ENCODE measurements at regions not wholly inside any gene's neighbourhood (a gene's known extent, or its start where the extent isn't known, plus 50 kb on each side); places are given as distances from the start of the nearest gene placed in this dataset.

DNA sequence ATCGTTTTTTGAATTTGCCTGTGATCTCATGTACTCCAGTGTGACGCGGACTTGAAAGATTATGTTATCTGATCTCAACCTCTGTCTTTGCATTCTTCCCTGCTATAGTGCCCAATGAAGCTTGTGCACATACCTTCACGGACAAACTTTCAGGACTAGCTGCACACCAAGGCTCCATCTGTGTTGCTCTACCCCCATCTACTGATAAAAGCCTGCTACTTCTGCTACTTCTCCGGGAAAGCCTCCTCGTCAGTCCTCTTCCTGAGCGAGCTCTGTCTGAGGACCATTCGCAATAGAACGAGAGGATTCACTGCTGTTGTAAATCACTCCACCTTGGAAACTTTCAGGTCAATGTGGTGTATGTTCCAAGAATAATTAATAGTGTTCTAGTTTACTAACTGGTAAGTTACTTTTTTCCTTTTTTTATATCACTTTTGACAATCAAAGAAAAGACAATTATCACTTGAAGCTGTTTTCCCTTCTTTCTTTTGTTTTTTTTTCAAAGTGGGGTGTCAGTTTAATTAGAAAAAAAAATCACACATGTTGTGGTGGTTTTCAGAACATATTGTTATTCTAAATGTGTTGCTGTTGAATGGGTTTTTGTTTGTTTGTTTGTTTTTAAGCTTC lies 217.6 kb downstream of the ARRDC4 start:
- peaks cover 37% of the 10 kb centered on the region for H3K27me3 ChIP-seq
- H3K36me3 ChIP-seq, result no peaks in the 10 kb centered on the region
- H3K9me3 ChIP-seq, result no peaks in the 10 kb centered on the region
- DNase-seq, result peak; percentile 41
- no peaks in the 10 kb centered on the region for H3K4me1 ChIP-seq
- TF ChIP-seq, protein P1, sequence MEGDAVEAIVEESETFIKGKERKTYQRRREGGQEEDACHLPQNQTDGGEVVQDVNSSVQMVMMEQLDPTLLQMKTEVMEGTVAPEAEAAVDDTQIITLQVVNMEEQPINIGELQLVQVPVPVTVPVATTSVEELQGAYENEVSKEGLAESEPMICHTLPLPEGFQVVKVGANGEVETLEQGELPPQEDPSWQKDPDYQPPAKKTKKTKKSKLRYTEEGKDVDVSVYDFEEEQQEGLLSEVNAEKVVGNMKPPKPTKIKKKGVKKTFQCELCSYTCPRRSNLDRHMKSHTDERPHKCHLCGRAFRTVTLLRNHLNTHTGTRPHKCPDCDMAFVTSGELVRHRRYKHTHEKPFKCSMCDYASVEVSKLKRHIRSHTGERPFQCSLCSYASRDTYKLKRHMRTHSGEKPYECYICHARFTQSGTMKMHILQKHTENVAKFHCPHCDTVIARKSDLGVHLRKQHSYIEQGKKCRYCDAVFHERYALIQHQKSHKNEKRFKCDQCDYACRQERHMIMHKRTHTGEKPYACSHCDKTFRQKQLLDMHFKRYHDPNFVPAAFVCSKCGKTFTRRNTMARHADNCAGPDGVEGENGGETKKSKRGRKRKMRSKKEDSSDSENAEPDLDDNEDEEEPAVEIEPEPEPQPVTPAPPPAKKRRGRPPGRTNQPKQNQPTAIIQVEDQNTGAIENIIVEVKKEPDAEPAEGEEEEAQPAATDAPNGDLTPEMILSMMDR (IDR thresholded peaks at IDR 0.05; ENCODE audit: low read depth, low read length), result peak; percentile 82
- H3K4me3 ChIP-seq (ENCODE audit: low read depth, low read length), result no peak overlapping the region

DNA sequence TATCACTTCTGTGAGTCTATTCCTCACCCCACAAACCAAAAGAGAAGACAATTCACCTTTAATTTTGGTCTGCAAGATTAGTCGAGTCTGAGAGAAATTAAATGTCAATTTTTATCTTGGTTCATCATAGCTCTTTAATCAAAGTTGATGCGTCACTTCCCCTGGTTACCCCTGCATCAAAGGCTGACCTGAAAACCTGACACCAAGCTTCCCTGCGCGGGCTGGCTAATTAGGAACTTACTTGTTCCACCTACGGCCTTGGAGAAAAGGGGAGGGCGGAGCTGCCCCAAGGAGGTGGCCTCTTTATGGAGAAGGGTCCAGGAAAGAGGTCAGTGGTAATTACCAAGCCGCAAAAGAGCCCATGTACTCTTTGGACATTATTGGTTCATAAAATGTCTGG lies 218.4 kb downstream of the ARRDC4 start:
- TF ChIP-seq, protein P1 (IDR thresholded peaks at IDR 0.05; ENCODE audit: low read depth, low read length), result no peak
- H3K4me3 ChIP-seq (ENCODE audit: low read depth, low read length), result no peak overlapping the region
- H3K36me3 ChIP-seq, result no peaks in the 10 kb centered on the region
- no peaks in the 10 kb centered on the region for H3K9me3 ChIP-seq
- H3K4me1 ChIP-seq, result no peaks in the 10 kb centered on the region
- DNase-seq, result no peak
- H3K27me3 ChIP-seq, result peaks cover 40% of the 10 kb centered on the region

DNA sequence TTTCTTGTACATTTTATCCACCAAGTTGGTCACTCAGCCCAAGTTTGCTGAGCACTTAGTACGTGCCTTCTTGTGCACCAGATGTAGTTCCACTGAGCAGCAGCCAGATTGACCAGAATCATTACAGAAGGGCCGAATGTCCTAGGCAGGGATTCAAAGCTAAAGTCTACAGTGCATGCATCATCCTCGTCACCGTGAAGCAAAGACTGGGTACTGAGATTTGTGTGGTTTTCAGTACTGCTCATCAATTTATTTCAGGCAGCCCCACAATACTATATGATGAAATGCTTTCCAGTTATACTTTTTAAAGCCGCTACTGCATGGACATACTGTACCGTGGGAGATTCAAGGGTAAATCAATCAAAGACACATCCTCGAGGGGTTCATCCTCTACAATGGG lies 227.0 kb downstream of the ARRDC4 start:
- no peak overlapping the region for H3K4me3 ChIP-seq (ENCODE audit: low read depth, low read length)
- no peaks in the 10 kb centered on the region for H3K4me1 ChIP-seq
- H3K9me3 ChIP-seq, result no peaks in the 10 kb centered on the region
- no peaks in the 10 kb centered on the region for H3K36me3 ChIP-seq
- H3K27me3 ChIP-seq, result peaks cover 16% of the 10 kb centered on the region
- no peak for DNase-seq
- TF ChIP-seq, protein P1 (IDR thresholded peaks at IDR 0.05; ENCODE audit: low read depth, low read length), result no peak

DNA sequence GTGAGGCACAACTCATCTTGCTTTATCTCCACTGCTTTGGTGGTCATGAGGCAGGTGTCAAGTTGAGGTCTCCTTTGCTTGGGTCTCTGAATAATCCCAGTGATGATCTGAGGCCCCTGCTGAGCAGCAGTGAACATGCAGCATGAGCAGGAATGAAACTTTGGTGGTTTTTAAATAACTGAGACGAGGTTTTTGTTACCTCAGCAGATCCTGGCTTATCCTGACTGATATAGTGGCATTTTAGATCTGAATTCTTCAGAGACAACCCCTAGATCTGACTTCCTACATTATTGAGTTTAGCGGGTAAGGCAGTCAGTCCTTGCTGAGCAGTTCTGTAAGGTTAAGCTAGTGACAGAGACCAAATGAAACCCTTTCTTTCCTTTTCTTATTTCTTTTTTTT lies 230.4 kb downstream of the ARRDC4 start:
- Histone ChIP-seq H3K4me1 (no peaks in the 10 kb centered on the region), H3K27me3 (peaks cover 9% of the 10 kb centered on the region), H3K9me3 (no peaks in the 10 kb centered on the region), H3K36me3 (no peaks in the 10 kb centered on the region), H3K4me3 (ENCODE audit: low read depth, low read length) (no peak overlapping the region)
- TF ChIP-seq, protein P1 (IDR thresholded peaks at IDR 0.05; ENCODE audit: low read depth, low read length), result no peak
- DNase-seq, result no peak

DNA sequence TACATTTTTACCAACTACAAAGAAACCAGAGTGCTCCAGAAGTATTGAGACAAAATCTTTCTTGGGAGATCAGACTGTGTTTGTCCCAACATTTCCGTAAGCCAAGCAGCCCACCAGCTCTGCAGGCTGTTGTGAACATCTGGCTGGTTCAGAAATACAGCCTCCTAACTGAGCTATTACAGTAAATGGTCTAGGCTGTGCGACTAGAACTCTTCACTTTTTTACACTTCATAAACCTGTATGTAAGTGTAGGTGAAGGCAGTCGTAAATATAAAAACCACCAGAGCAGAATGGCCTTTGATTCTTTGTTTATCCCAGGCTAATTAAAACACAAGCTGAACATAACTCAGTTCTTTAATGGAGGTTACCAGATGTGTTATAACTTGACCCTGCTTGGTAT lies 235.3 kb downstream of the ARRDC4 start:
- Histone ChIP-seq H3K4me1 (no peaks in the 10 kb centered on the region), H3K27me3 (peaks cover 2% of the 10 kb centered on the region), H3K4me3 (ENCODE audit: low read depth, low read length) (no peak overlapping the region), H3K36me3 (no peaks in the 10 kb centered on the region), H3K9me3 (no peaks in the 10 kb centered on the region)
- TF ChIP-seq, protein P1 (IDR thresholded peaks at IDR 0.05; ENCODE audit: low read depth, low read length), result no peak
- DNase-seq, result no peak

DNA sequence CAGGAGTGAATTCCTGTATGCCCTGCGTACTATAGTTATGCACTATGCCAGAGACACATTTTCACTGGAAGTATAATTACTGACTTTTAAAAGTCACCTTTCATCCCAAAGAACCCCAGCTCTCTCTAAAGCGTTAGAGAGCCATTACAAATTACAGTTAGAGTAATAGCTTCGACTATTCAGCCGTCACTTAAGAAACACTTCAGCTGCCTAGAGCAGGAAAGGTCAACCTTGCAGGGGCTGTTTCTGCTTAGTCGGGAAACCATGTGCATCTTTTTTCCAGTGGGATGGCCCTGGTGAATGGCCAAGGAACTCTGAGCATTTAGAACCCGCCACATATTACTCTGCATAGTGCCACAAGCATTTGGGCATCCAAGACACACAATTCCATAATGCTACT lies 235.9 kb downstream of the ARRDC4 start:
- Histone ChIP-seq H3K4me1 (no peaks in the 10 kb centered on the region), H3K9me3 (no peaks in the 10 kb centered on the region), H3K27me3 (peaks cover 2% of the 10 kb centered on the region), H3K36me3 (no peaks in the 10 kb centered on the region), H3K4me3 (ENCODE audit: low read depth, low read length) (no peak overlapping the region)
- TF ChIP-seq, protein P1 (IDR thresholded peaks at IDR 0.05; ENCODE audit: low read depth, low read length), result no peak
- DNase-seq, result no peak

Measured in BE2C (cell line).